ENCODE measurements at regions not wholly inside any gene's neighbourhood (a gene's known extent, or its start where the extent isn't known, plus 50 kb on each side); places are given as distances from the start of the nearest gene placed in this dataset.

GRCh38 chr10:128365156-128365725 is 239.0 kb upstream of the MKI67 start:
- H3K4me3 ChIP-seq (ENCODE audit: low read depth, low read length), result no peak overlapping the region
- DNase-seq (ENCODE audit: low read depth) (no peak), FAIRE-seq (no peak)
- no peak for TF ChIP-seq CTCF (IDR thresholded peaks at IDR 0.05; ENCODE audit: insufficient read depth, low read length, severe bottlenecking)
- H3K36me3 ChIP-seq (ENCODE audit: control insufficient read depth, insufficient read depth, low read length), result no peaks in the 10 kb centered on the region
- no peaks in the 10 kb centered on the region for H3K27me3 ChIP-seq (ENCODE audit: control insufficient read depth, insufficient read depth, low read length)

GRCh38 chr10:128367807-128368206 is 241.6 kb upstream of the MKI67 start:
- H3K27me3 ChIP-seq (ENCODE audit: control insufficient read depth, insufficient read depth, low read length), result no peaks in the 10 kb centered on the region
- no peak for TF ChIP-seq CTCF (IDR thresholded peaks at IDR 0.05; ENCODE audit: insufficient read depth, low read length, severe bottlenecking)
- DNase-seq (ENCODE audit: low read depth) (no peak), FAIRE-seq (no peak)
- no peaks in the 10 kb centered on the region for H3K36me3 ChIP-seq (ENCODE audit: control insufficient read depth, insufficient read depth, low read length)
- H3K4me3 ChIP-seq (ENCODE audit: low read depth, low read length), result no peak overlapping the region

GRCh38 chr10:128369101-128369650 is 243.0 kb upstream of the MKI67 start:
- H3K27me3 ChIP-seq (ENCODE audit: control insufficient read depth, insufficient read depth, low read length), result no peaks in the 10 kb centered on the region
- no peak for FAIRE-seq
- TF ChIP-seq CTCF (IDR thresholded peaks at IDR 0.05; ENCODE audit: insufficient read depth, low read length, severe bottlenecking), result no peak

GRCh38 chr10:128373071-128373749 is 247.0 kb upstream of the MKI67 start:
- no peak for DNase-seq (ENCODE audit: low read depth)
- TF ChIP-seq CTCF (IDR thresholded peaks at IDR 0.05; ENCODE audit: insufficient read depth, low read length, severe bottlenecking), result no peak
- Histone ChIP-seq H3K27me3 (ENCODE audit: control insufficient read depth, insufficient read depth, low read length) (no peaks in the 10 kb centered on the region), H3K4me3 (ENCODE audit: low read depth, low read length) (no peak overlapping the region), H3K36me3 (ENCODE audit: control insufficient read depth, insufficient read depth, low read length) (no peaks in the 10 kb centered on the region)
- peak; percentile 7 for FAIRE-seq

More at GRCh38 chr10:128369101-128369650, 243.0 kb upstream of the MKI67 start:
- no peak overlapping the region for H3K4me3 ChIP-seq (ENCODE audit: low read depth, low read length)
- H3K36me3 ChIP-seq (ENCODE audit: control insufficient read depth, insufficient read depth, low read length), result no peaks in the 10 kb centered on the region
- no peak for DNase-seq (ENCODE audit: low read depth)

GRCh38 chr10:128373831-128374230 is 247.6 kb upstream of the MKI67 start:
- Histone ChIP-seq H3K4me3 (ENCODE audit: low read depth, low read length) (no peak overlapping the region), H3K27me3 (ENCODE audit: control insufficient read depth, insufficient read depth, low read length) (no peaks in the 10 kb centered on the region), H3K36me3 (ENCODE audit: control insufficient read depth, insufficient read depth, low read length) (no peaks in the 10 kb centered on the region)
- no peak for FAIRE-seq
- no peak for TF ChIP-seq CTCF (IDR thresholded peaks at IDR 0.05; ENCODE audit: insufficient read depth, low read length, severe bottlenecking)
- DNase-seq (ENCODE audit: low read depth), result no peak

Data from bronchial epithelial cell (primary cell).